ENCODE measurements at regions not wholly inside any gene's neighbourhood (a gene's known extent, or its start where the extent isn't known, plus 50 kb on each side); places are given as distances from the start of the nearest gene placed in this dataset.

GRCh38 chr5:18252559-18252958 is 618.3 kb downstream of the TAF11L14 start:
- TF ChIP-seq CTCF (conservative IDR thresholded peaks at IDR 0.05; ENCODE audit: control insufficient read depth, insufficient read depth, low read depth, low read length): no peak
- no peak for DNase-seq (ENCODE audit: low read depth)
- H3K4me3 ChIP-seq (ENCODE audit: control insufficient read depth, low read depth, low read length): no peak overlapping the region

GRCh38 chr5:18264126-18264882 is 630.0 kb downstream of the TAF11L14 start:
- TF ChIP-seq CTCF (conservative IDR thresholded peaks at IDR 0.05; ENCODE audit: control insufficient read depth, insufficient read depth, low read depth, low read length): no peak
- no peak overlapping the region for H3K4me3 ChIP-seq (ENCODE audit: control insufficient read depth, low read depth, low read length)
- DNase-seq (ENCODE audit: low read depth): no peak

GRCh38 chr5:18270635-18271338 is 636.5 kb downstream of the TAF11L14 start:
- TF ChIP-seq CTCF (conservative IDR thresholded peaks at IDR 0.05; ENCODE audit: control insufficient read depth, insufficient read depth, low read depth, low read length): no peak
- DNase-seq (ENCODE audit: low read depth): no peak
- no peak overlapping the region for H3K4me3 ChIP-seq (ENCODE audit: control insufficient read depth, low read depth, low read length)

- no peak for TF ChIP-seq CTCF (conservative IDR thresholded peaks at IDR 0.05; ENCODE audit: control insufficient read depth, insufficient read depth, low read depth, low read length)
- no peak for DNase-seq (ENCODE audit: low read depth)
Observed at GRCh38 chr5:18276939-18277338, 642.7 kb downstream of the TAF11L14 start.

GRCh38 chr5:18281947-18282581 is 647.8 kb downstream of the TAF11L14 start:
- DNase-seq (ENCODE audit: low read depth): peak; percentile 63
- peak; percentile 59 for TF ChIP-seq CTCF (conservative IDR thresholded peaks at IDR 0.05; ENCODE audit: control insufficient read depth, insufficient read depth, low read depth, low read length)
- H3K4me3 ChIP-seq (ENCODE audit: control insufficient read depth, low read depth, low read length): no peak overlapping the region

More at GRCh38 chr5:18276939-18277338, 642.7 kb downstream of the TAF11L14 start:
- H3K4me3 ChIP-seq (ENCODE audit: control insufficient read depth, low read depth, low read length): no peak overlapping the region

GRCh38 chr5:18285257-18285656 is 651.0 kb downstream of the TAF11L14 start:
- no peak overlapping the region for H3K4me3 ChIP-seq (ENCODE audit: control insufficient read depth, low read depth, low read length)
- no peak for TF ChIP-seq CTCF (conservative IDR thresholded peaks at IDR 0.05; ENCODE audit: control insufficient read depth, insufficient read depth, low read depth, low read length)
- no peak for DNase-seq (ENCODE audit: low read depth)
